ENCODE measurements at regions not wholly inside any gene's neighbourhood (a gene's known extent, or its start where the extent isn't known, plus 50 kb on each side); places are given as distances from the start of the nearest gene placed in this dataset.
"Not testable (repeated sequence)": the region's sequence is repeated elsewhere in the genome, so short reads cannot be mapped to it uniquely, and the experiment has no call there.

DNA sequence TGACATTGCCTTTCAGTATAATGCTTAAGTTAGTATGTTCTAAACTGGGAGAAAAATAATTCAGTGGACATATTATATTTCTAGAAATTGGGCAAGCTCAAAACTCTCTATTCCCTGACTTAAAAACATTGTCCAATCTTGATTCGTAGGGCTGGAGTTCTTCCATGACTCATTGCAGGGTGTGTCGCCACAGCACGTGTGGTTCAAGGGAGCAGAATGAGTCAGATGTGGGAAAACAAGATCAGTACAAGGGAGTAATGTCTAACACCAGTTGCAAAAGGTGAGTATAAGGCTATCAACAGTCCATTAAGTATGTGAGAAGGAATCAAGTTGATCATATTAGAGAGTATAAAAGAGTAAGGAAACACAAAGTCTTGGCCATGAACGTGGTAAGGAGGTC, 887.0 kb downstream of the TMTC2 start:
- TF ChIP-seq, protein P1, sequence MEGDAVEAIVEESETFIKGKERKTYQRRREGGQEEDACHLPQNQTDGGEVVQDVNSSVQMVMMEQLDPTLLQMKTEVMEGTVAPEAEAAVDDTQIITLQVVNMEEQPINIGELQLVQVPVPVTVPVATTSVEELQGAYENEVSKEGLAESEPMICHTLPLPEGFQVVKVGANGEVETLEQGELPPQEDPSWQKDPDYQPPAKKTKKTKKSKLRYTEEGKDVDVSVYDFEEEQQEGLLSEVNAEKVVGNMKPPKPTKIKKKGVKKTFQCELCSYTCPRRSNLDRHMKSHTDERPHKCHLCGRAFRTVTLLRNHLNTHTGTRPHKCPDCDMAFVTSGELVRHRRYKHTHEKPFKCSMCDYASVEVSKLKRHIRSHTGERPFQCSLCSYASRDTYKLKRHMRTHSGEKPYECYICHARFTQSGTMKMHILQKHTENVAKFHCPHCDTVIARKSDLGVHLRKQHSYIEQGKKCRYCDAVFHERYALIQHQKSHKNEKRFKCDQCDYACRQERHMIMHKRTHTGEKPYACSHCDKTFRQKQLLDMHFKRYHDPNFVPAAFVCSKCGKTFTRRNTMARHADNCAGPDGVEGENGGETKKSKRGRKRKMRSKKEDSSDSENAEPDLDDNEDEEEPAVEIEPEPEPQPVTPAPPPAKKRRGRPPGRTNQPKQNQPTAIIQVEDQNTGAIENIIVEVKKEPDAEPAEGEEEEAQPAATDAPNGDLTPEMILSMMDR (IDR thresholded peaks at IDR 0.05; ENCODE audit: control extremely low read depth, extremely low read depth, low read depth, missing control alignments) = no peak
- CTCF ChIA-PET = no interaction called here
- no peak for DNase-seq (ENCODE audit: extremely low spot score)
- POLR2A ChIA-PET = no interaction called here

DNA sequence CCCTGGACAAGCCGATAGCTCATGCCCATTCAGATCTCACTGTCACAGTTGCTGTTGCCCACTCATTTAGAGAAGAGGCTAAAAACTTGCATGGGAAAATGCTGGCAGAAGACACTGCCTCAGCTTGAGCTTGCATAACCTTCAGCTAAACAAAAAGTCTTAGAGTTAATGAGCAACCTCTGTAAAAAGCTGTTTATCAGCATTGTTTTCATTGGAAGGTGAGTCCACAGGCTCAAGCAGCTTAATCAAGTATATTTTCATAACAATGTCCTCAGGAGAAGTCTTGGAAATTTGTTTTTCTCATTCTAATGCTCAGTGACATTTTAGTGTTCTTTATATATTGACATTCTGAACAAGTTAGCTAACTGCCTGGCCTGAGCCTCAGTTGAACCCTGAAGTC, 872.9 kb downstream of the TMTC2 start:
- ChIA-PET POLR2A (no interaction called here), CTCF (interaction anchor here (1.0 kb wide), 1 partner anchor 9 kb away, joined by 3 read pairs; no protein-coding TSS in a partner anchor)
- DNase-seq (ENCODE audit: extremely low spot score) = no peak
- TF ChIP-seq, protein P1 (IDR thresholded peaks at IDR 0.05; ENCODE audit: control extremely low read depth, extremely low read depth, low read depth, missing control alignments) = no peak

DNA sequence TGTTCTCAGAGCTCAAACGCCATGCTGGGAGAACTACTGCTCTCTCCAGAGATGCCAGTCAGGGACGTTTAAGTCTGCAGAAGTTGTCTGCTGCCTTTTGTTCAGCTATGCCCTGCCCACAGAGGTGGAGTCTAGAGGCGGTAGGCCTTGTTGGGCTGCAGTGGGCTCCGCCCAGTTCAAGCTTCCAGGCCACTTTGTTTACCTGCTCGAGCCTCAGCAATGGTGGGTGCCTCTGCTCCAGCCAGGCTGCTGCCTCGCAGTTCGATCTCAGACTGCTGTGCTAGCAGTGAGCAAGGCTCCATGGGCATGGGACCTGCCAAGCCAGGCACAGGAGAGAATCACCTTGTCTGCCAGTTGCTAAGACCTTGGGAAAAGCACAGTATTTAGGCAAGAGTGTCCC, 869.3 kb downstream of the TMTC2 start:
- CTCF ChIA-PET; DNase-seq (ENCODE audit: extremely low spot score); POLR2A ChIA-PET: not testable (repeated sequence)

DNA sequence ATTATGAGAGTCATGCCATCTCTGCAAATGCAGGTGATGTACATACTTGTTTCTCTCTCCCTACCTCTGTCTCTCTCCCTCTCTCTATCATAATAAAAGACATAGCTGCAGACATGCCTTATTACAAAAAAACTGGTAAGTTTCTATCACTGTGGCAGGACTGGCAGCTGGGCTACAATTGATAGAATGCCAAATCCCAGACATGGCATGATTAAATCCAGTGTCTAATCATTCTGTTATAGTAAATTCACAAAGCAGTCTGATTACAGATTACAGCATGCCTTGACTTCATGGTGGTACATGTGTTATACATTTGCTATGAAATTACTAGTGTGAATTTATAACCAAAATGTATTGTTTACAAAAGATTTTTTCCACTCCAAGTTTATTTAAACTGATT, 854.7 kb downstream of the TMTC2 start:
- ChIA-PET CTCF (interaction anchor here (0.9 kb wide), 1 partner anchor 17 kb away, joined by 4 read pairs; no protein-coding TSS in a partner anchor), POLR2A (no interaction called here)
- DNase-seq (ENCODE audit: extremely low spot score) = no peak
- TF ChIP-seq, protein P1 (IDR thresholded peaks at IDR 0.05; ENCODE audit: control extremely low read depth, extremely low read depth, low read depth, missing control alignments) = no peak

DNA sequence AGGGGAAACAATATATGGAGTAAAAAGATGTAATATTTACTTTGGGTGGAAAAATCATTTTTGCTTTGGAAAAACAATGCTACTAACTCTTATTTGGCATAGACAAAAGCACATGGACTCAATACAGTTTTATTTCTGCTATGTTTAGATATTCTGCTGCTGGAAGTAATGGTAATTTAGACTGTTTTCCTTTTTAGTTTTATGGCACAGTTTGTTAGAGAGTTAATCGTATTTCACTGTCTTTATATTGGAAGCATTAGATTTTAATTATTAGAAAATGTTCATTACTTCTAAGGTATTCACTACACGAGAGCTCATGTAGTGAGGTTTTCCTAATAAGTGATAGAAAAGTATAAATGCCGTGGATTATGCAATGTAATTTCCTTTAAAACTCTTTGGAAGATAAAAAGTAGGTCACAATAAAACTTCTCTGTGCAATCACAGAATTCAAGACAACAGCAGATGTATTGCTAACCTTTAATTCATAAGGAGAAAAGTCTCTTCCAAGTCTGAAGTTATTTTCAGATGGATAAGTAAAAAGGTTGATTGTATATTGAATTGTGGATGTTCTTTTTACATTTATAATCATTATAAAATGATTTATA, 851.8 kb downstream of the TMTC2 start:
- DNase-seq (ENCODE audit: extremely low spot score) = no peak
- ChIA-PET CTCF (no interaction called here), POLR2A (no interaction called here)
- TF ChIP-seq, protein P1 (IDR thresholded peaks at IDR 0.05; ENCODE audit: control extremely low read depth, extremely low read depth, low read depth, missing control alignments) = no peak

DNA sequence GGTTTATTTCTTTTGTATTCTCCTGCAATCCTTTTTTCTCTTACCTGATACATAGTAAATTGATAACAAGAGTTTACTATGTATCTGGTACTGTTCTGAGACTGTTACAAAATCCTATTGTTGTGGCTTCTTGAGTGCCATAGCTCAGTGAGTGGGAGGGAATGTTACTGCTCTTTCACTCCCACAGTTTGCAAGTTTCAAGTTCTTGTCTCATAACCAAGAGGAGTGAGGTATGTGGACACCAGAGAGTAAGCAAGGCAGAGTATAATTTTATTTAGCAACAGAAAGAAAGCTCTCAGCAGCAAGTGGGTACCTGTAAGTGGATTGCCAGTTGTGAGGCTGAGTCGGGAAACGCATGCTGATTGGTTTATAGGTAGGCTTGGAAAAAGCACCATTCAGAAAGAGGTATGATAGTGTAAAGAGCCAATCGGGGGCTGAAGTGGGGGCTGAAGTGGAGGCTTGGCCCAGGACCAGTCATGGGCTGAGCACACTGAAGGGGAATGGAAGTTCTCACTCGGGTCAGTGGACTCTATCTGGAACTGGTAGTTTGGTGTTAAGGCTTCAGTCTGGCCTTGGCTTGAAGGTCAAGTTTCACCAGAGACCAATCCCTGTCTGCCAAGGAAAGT, 850.8 kb downstream of the TMTC2 start:
- TF ChIP-seq, protein P1 (IDR thresholded peaks at IDR 0.05; ENCODE audit: control extremely low read depth, extremely low read depth, low read depth, missing control alignments) = no peak
- ChIA-PET CTCF (interaction anchor here (1.1 kb wide), 1 partner anchor 32 kb away, joined by 3 read pairs; no protein-coding TSS in a partner anchor), POLR2A (no interaction called here)
- DNase-seq (ENCODE audit: extremely low spot score) = no peak

DNA sequence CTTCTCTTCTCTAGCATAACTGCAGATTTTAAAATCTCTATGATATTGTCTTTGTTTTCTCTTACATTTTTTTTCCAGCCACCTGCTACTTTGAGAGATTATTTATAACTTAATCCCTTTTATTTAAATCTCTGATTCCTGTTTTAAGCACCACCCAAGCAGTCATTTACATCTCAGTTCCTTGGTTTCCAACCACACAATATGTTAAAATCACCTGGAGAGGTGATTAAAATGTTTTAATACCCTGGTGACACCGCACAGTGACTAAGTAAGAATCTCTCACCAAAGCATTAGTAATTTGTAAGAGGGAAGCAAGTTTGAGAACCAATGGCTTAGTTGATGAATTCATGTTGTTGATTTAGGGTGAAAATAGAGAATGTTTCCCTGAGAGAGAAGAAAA, 849.8 kb downstream of the TMTC2 start:
- CTCF ChIA-PET = no interaction called here
- TF ChIP-seq, protein P1 (IDR thresholded peaks at IDR 0.05; ENCODE audit: control extremely low read depth, extremely low read depth, low read depth, missing control alignments) = no peak
- no peak for DNase-seq (ENCODE audit: extremely low spot score)
- POLR2A ChIA-PET = no interaction called here

Data from GM10248 (cell line).